Keratinocyte (primary cell): ENCODE measurements at regions not wholly inside any gene's neighbourhood (a gene's known extent, or its start where the extent isn't known, plus 50 kb on each side); places are given as distances from the start of the nearest gene placed in this dataset.

Experiments
- DNase-seq: peaks from one replicate; pipeline ENCODE4 v3.0.0-alpha.2; 2011; ENCODE audit warnings: low read depth, missing footprints, low spot score
- FAIRE-seq: peaks from 2 replicates; lab custom pipeline; 2011; peaks lifted over from hg19 to GRCh38; lab: Jason Lieb, UNC
- H2AFZ ChIP-seq: 2 replicates; pipeline ENCODE4 v1.6.0; 2012; ENCODE audit warnings: low read length, control low read depth, inconsistent platforms; ENCODE audit not compliant: control insufficient read depth
- H3K27ac ChIP-seq: 2 replicates; pipeline ENCODE4 v1.5.1; 2011; ENCODE audit warnings: low read length; ENCODE audit not compliant: control insufficient read depth, insufficient read depth
- H3K27me3 ChIP-seq: 3 replicates; pipeline ENCODE4 v1.6.0; 2011; ENCODE audit warnings: low read length; ENCODE audit not compliant: control insufficient read depth, insufficient read depth; ENCODE audit errors: extremely low read depth
- H3K36me3 ChIP-seq, 2 experiments: 2 replicates in 1 of 2; 3 replicates in 1 of 2; pipeline ENCODE4 v1.5.1; 2011; ENCODE audit warnings: low read length in 2 of 2, mild to moderate bottlenecking in 1 of 2; ENCODE audit not compliant: control insufficient read depth in 2 of 2, insufficient read depth in 2 of 2; ENCODE audit errors: extremely low read depth in 1 of 2
- H3K4me1 ChIP-seq: 3 replicates; pipeline ENCODE4 v1.5.1; 2011; ENCODE audit warnings: low read length; ENCODE audit not compliant: control insufficient read depth, insufficient read depth; ENCODE audit errors: extremely low read depth
- H3K4me2 ChIP-seq: 3 replicates; pipeline ENCODE4 v1.6.0; 2011; ENCODE audit warnings: low read depth, low read length; ENCODE audit not compliant: control insufficient read depth, insufficient read depth; ENCODE audit errors: extremely low read depth
- H3K4me3 ChIP-seq, 3 experiments: fragments of 200-600 bp in 1 of 3; sonication (generic) in 1 of 3; 2 replicates in 2 of 3; 3 replicates in 1 of 3; pipeline ENCODE4 v1.5.1; 2011 to 2016; ENCODE audit warnings: low read length in 3 of 3, mild to moderate bottlenecking in 3 of 3, control low read depth in 2 of 3, inconsistent platforms in 1 of 3, low read depth in 1 of 3, mixed read lengths in 1 of 3, mixed run types in 1 of 3, moderate library complexity in 1 of 3; ENCODE audit not compliant: control insufficient read depth in 2 of 3, insufficient read depth in 2 of 3; ENCODE audit errors: extremely low read depth in 1 of 3
- H3K79me2 ChIP-seq: 2 replicates; pipeline ENCODE4 v1.6.0; 2012; ENCODE audit warnings: low read length; ENCODE audit not compliant: control insufficient read depth, insufficient read depth
- H3K9ac ChIP-seq: 3 replicates; pipeline ENCODE4 v1.6.0; 2011; ENCODE audit warnings: low read length; ENCODE audit not compliant: control insufficient read depth, insufficient read depth; ENCODE audit errors: extremely low read depth
- H3K9me1 ChIP-seq: 3 replicates; pipeline ENCODE4 v1.6.0; 2011; ENCODE audit warnings: low read length; ENCODE audit not compliant: control insufficient read depth, insufficient read depth; ENCODE audit errors: extremely low read depth
- H3K9me3 ChIP-seq: 2 replicates; pipeline ENCODE4 v1.5.1; 2012; ENCODE audit warnings: low read depth, low read length; ENCODE audit not compliant: control insufficient read depth
- H4K20me1 ChIP-seq: 3 replicates; pipeline ENCODE4 v1.6.0; 2011; ENCODE audit warnings: low read length; ENCODE audit not compliant: control insufficient read depth, insufficient read depth; ENCODE audit errors: extremely low read depth
- EZH2 ChIP-seq: IDR thresholded peaks from one replicate; pipeline ENCODE4 v1.6.1; 2012; ENCODE audit warnings: inconsistent platforms, mild to moderate bottlenecking, low read length, moderate library complexity
- dilution Hi-C: fragments of 300-500 bp; cut with MboI; formaldehyde crosslinking; loops from one replicate; pipeline ENCODE4 v1.7.0; 2020; ENCODE audit warnings: low sequenced_read_pairs; ENCODE audit not compliant: extremely low pct_ligation_motif_present
- TF ChIP-seq, protein P1 (sequence below), 3 experiments: IDR thresholded peaks in 1 of 3; conservative IDR thresholded peaks in 1 of 3; optimal IDR thresholded peaks in 1 of 3; 2 replicates in 2 of 3; 3 replicates in 1 of 3; pipeline versions ENCODE3 to v1.5.1; 2011; ENCODE audit warnings: low read length in 3 of 3, mild to moderate bottlenecking in 3 of 3, moderate library complexity in 2 of 3, control low read depth in 1 of 3, inconsistent platforms in 1 of 3; ENCODE audit not compliant: insufficient read depth in 2 of 3; ENCODE audit errors: extremely low read depth in 1 of 3

DNA sequence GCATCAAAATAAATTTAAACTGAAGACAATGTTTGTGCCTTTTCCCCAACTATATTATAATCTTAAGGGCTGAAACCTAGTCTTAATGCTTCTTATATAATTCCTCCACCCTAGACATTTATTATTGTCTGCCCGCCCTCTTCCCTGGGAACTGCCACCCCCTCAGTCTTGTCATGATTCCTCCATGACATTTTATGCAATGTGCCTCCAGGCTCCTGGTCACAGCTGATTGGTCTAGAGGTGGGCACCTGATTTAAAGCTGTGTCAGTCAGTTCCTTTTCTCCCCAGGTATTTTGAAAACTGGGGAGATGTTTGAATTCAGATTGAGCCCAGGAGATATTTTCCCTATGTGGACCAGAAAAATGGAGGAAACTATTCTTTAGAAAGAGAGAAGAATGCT lies 401.4 kb downstream of the PCNX1 start:
- no peak overlapping the region for H3K4me3 ChIP-seq
- H3K36me3 ChIP-seq = no peaks in the 10 kb centered on the region
- no peak for FAIRE-seq
- dilution Hi-C loops = no loop called here
- H3K9me1 ChIP-seq = no peaks in the 10 kb centered on the region
- no peaks in the 10 kb centered on the region for H4K20me1 ChIP-seq
- DNase-seq = no peak
- TF ChIP-seq EZH2 = no peak
- TF ChIP-seq, protein P1, sequence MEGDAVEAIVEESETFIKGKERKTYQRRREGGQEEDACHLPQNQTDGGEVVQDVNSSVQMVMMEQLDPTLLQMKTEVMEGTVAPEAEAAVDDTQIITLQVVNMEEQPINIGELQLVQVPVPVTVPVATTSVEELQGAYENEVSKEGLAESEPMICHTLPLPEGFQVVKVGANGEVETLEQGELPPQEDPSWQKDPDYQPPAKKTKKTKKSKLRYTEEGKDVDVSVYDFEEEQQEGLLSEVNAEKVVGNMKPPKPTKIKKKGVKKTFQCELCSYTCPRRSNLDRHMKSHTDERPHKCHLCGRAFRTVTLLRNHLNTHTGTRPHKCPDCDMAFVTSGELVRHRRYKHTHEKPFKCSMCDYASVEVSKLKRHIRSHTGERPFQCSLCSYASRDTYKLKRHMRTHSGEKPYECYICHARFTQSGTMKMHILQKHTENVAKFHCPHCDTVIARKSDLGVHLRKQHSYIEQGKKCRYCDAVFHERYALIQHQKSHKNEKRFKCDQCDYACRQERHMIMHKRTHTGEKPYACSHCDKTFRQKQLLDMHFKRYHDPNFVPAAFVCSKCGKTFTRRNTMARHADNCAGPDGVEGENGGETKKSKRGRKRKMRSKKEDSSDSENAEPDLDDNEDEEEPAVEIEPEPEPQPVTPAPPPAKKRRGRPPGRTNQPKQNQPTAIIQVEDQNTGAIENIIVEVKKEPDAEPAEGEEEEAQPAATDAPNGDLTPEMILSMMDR (optimal IDR thresholded peaks at IDR 0.05 in 1 of 3, IDR thresholded peaks at IDR 0.05 in 1 of 3, conservative IDR thresholded peaks at IDR 0.05 in 1 of 3; ENCODE audit: extremely low read depth in 1 of 3, insufficient read depth in 2 of 3, low read length in 3 of 3) = no peak
- no peak overlapping the region for H2AFZ ChIP-seq
- H3K79me2 ChIP-seq = no peaks in the 10 kb centered on the region
- no peak overlapping the region for H3K9ac ChIP-seq
- no peak overlapping the region for H3K4me2 ChIP-seq
- H3K9me3 ChIP-seq = no peaks in the 10 kb centered on the region
- no peaks in the 10 kb centered on the region for H3K27me3 ChIP-seq
- H3K4me1 ChIP-seq = no peaks in the 10 kb centered on the region
- H3K27ac ChIP-seq = no peak overlapping the region

DNA sequence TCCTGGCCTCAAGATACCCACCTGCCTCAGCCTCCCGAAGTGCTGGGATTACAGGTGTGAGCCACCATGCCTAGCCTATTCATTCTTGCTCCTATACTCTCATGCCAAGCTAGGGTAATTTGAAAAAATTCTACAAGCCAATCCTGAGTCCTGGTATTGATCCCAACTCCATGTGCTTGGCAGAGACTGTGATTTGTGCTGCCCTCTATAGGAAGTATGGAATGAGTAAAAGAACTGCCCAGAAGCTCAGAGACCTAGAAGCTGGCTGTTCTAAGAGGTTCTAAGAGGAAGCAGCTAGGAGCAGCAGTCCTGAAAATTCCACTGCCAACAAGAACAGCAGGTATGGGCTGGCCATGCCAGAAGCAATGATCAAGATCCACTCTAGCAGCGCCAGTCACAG lies 402.5 kb downstream of the PCNX1 start:
- Histone ChIP-seq H3K27ac (no peak overlapping the region), H2AFZ (no peak overlapping the region), H3K27me3 (no peaks in the 10 kb centered on the region), H3K36me3 (no peaks in the 10 kb centered on the region), H4K20me1 (no peaks in the 10 kb centered on the region), H3K9me1 (no peaks in the 10 kb centered on the region), H3K4me2 (no peak overlapping the region), H3K9me3 (no peaks in the 10 kb centered on the region), H3K9ac (no peak overlapping the region), H3K4me3 (no peak overlapping the region), H3K4me1 (no peaks in the 10 kb centered on the region), H3K79me2 (no peaks in the 10 kb centered on the region)
- FAIRE-seq = no peak
- TF ChIP-seq EZH2 = no peak
- TF ChIP-seq, protein P1 (optimal IDR thresholded peaks at IDR 0.05 in 1 of 3, IDR thresholded peaks at IDR 0.05 in 1 of 3, conservative IDR thresholded peaks at IDR 0.05 in 1 of 3; ENCODE audit: extremely low read depth in 1 of 3, insufficient read depth in 2 of 3, low read length in 3 of 3) = peak in 1 of 3 experiments; percentile 22
- DNase-seq = no peak
- dilution Hi-C loops = no loop called here
